HEK293T (cell line): ENCODE measurements at regions not wholly inside any gene's neighbourhood (a gene's known extent, or its start where the extent isn't known, plus 50 kb on each side); places are given as distances from the start of the nearest gene placed in this dataset.

Source experiments
- BHLHE40 ChIP-seq: fragments of 450-650 bp; IDR thresholded peaks from 2 replicates; pipeline ENCODE4 v1.6.1; 2016; ENCODE audit warnings: mild to moderate bottlenecking, moderate library complexity, borderline replicate concordance
- CTBP1 ChIP-seq: fragments of 450-650 bp; IDR thresholded peaks from 2 replicates; pipeline ENCODE4 v1.6.1; 2016; ENCODE audit warnings: borderline replicate concordance
- ELF4 ChIP-seq: fragments of 450-650 bp; IDR thresholded peaks from 2 replicates; pipeline ENCODE4 v1.6.1; 2017; ENCODE audit warnings: antibody characterized with exemption
- FOXK2 ChIP-seq: fragments of 450-650 bp; IDR thresholded peaks from 2 replicates; pipeline ENCODE4 v1.6.1; 2016; ENCODE audit warnings: mild to moderate bottlenecking
- FOXM1 ChIP-seq: fragments of 450-650 bp; IDR thresholded peaks from 2 replicates; pipeline ENCODE4 v1.6.1; 2017; ENCODE audit warnings: mild to moderate bottlenecking, borderline replicate concordance
- HDGF ChIP-seq: fragments of 450-650 bp; IDR thresholded peaks from 2 replicates; pipeline ENCODE4 v1.6.1; 2017; ENCODE audit warnings: antibody characterized with exemption, borderline replicate concordance
- L3MBTL2 ChIP-seq: fragments of 450-650 bp; conservative IDR thresholded peaks from 2 replicates; pipeline ENCODE4 v1.6.1; 2016; ENCODE audit warnings: mild to moderate bottlenecking
- LEF1 ChIP-seq: fragments of 450-650 bp; IDR thresholded peaks from 2 replicates; pipeline ENCODE4 v1.6.1; 2017; ENCODE audit warnings: mild to moderate bottlenecking, borderline replicate concordance
- SP1 ChIP-seq: fragments of 450-650 bp; IDR thresholded peaks from 2 replicates; pipeline ENCODE4 v1.6.1; 2017
- SUZ12 ChIP-seq: fragments of 450-650 bp; IDR thresholded peaks from 2 replicates; pipeline ENCODE4 v1.6.1; 2016; ENCODE audit warnings: mild to moderate bottlenecking
- ZNF384 ChIP-seq: fragments of 450-650 bp; IDR thresholded peaks from 2 replicates; pipeline ENCODE4 v1.6.1; 2016

DNA sequence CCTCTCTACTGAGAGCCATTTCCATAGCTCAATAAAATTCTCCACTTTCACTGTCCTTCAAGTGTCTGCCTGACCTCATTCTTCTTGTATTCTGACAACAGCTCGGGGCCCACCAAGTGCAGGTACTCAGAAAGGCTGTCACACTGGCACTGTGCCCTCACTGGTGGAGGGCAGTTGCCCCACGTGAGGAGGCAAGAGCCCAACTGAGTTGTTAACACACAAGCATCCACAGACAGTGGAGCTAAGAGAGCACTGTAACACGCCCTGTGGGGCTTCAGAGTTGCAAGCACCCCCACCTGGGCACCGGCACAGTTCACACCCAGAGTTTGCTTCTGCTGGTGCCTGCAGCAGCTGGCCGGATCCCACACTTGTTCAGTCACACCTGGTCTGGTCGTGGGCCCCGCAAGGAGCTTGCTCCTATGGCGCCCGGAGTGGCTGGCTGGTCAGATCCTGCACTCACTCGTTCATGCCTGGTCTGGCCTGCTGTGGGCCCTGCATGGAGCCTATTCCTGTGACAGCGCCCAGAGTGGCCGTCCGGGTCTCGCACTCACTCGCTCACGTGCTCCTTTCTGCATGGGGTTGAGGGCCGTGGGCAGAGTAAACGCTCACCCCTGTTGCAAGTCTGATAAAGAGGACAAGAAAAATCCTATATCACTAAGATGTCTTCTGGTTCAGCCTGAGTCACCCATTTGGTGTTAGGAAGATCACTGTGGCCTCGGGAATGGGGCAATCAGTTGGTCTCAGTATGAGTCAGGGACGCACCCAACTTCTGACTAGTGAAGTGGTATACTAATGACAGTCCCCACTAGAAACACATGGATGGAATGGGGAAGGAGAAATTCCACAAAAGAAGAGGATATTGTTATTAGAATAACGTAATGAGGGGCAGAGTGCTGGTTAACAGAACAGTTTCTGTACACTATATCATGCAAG is 87.0 kb upstream of the CCNH start:
- TF ChIP-seq ELF4 (no peak), BHLHE40 (no peak), SP1 (no peak), FOXM1 (no peak), LEF1 (no peak), HDGF (no peak), ZNF384 (no peak), L3MBTL2 (no peak), SUZ12 (no peak), CTBP1 (no peak), FOXK2 (no peak)
